BLaER1 (cell line): ENCODE measurements at regions not wholly inside any gene's neighbourhood (a gene's known extent, or its start where the extent isn't known, plus 50 kb on each side); places are given as distances from the start of the nearest gene placed in this dataset.
A peak's percentile ranks its signal among the peaks of the same experiment; 100 is the strongest.

Experiments used
- H3K27ac ChIP-seq: shearing (Covaris generic); formaldehyde crosslinking; 2 replicates; pipeline ENCODE4 v1.8.1; 2022
- H3K27me3 ChIP-seq: shearing (Covaris generic); formaldehyde crosslinking; 2 replicates; pipeline ENCODE4 v1.8.1; 2022
- H3K36me3 ChIP-seq: shearing (Covaris generic); formaldehyde crosslinking; 2 replicates; pipeline ENCODE4 v1.8.1; 2022
- H3K4me1 ChIP-seq: shearing (Covaris generic); formaldehyde crosslinking; 2 replicates; pipeline ENCODE4 v1.8.1; 2022
- H3K4me2 ChIP-seq: shearing (Covaris generic); formaldehyde crosslinking; 2 replicates; pipeline ENCODE4 v1.8.1; 2022
- H3K4me3 ChIP-seq: shearing (Covaris generic); formaldehyde crosslinking; 2 replicates; pipeline ENCODE4 v1.8.1; 2022
- H3K9ac ChIP-seq: shearing (Covaris generic); formaldehyde crosslinking; 2 replicates; pipeline ENCODE4 v1.8.1; 2022
- H3K9me3 ChIP-seq: shearing (Covaris generic); formaldehyde crosslinking; 2 replicates; pipeline ENCODE4 v1.8.1; 2022
- H4K20me1 ChIP-seq: shearing (Covaris generic); formaldehyde crosslinking; 2 replicates; pipeline ENCODE4 v1.8.1; 2022
- Cebpa-rat ChIP-seq: shearing (Covaris generic); IDR thresholded peaks from 2 replicates; pipeline ENCODE4 v1.8.1; 2022

DNA sequence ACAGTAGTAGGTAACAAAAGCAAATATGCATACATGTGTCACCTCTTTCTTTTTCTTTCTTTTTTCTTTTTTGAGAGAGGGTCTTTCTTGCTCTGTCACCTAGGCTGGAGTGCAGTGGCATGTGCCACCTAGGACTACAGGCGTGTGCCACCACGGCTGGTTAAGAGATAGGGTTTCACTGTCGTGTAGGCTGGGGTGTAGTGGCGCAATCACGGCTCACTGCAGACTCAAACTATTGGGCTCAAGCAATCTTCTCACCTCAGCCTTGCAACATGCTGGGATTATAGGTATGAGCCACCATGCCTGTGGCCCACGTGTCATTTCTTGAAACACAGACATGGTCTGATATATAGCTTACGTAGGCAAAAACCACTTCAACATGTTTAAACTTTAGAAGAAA, 397.7 kb upstream of the PMFBP1 start:
- Histone ChIP-seq H3K36me3 (no peaks in the 10 kb centered on the region), H4K20me1 (no peaks in the 10 kb centered on the region), H3K27me3 (no peaks in the 10 kb centered on the region), H3K9me3 (no peaks in the 10 kb centered on the region), H3K27ac (no peak overlapping the region), H3K4me2 (no peak overlapping the region), H3K4me3 (no peak overlapping the region), H3K4me1 (peaks cover 10% of the 10 kb centered on the region), H3K9ac (no peak overlapping the region)
- no peak for TF ChIP-seq Cebpa-rat

- H3K9me3 ChIP-seq = no peaks in the 10 kb centered on the region
- no peaks in the 10 kb centered on the region for H3K36me3 ChIP-seq
- H3K4me2 ChIP-seq = no peak overlapping the region
- H3K27ac ChIP-seq = no peak overlapping the region
- no peaks in the 10 kb centered on the region for H3K4me1 ChIP-seq
- H3K27me3 ChIP-seq = no peaks in the 10 kb centered on the region
- no peak for TF ChIP-seq Cebpa-rat
- no peak overlapping the region for H3K9ac ChIP-seq
- no peaks in the 10 kb centered on the region for H4K20me1 ChIP-seq
- H3K4me3 ChIP-seq = no peak overlapping the region
Observed at GRCh38 chr16:72568502-72568901, 396.5 kb upstream of the PMFBP1 start.

- Histone ChIP-seq H3K27ac (no peak overlapping the region), H3K9me3 (no peaks in the 10 kb centered on the region), H4K20me1 (no peaks in the 10 kb centered on the region), H3K4me2 (no peak overlapping the region), H3K4me3 (no peak overlapping the region), H3K36me3 (no peaks in the 10 kb centered on the region), H3K4me1 (peaks cover under 1% of the 10 kb centered on the region), H3K27me3 (no peaks in the 10 kb centered on the region), H3K9ac (no peak overlapping the region)
- no peak for TF ChIP-seq Cebpa-rat
Observed at GRCh38 chr16:72566174-72566573, 394.2 kb upstream of the PMFBP1 start.

DNA sequence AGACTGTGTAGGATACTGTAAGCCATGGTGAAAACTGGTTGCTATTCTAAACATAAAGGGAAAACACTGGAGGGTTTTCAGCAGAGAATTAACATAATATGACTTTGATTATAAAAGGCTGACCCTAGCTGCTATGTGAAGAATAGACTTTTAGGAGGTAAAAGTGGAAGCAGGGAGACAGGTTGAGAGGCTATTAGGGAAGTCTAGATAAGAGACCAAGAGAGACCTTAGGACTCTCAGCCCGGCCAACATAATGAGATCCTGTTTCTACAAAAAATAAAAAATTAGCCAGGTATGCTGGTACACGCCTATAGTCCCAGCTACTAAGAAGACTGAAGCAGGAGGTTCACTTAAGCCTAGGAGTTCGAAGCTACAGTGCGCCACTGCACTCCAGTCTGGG, 393.2 kb upstream of the PMFBP1 start:
- H3K36me3 ChIP-seq = no peaks in the 10 kb centered on the region
- no peak for TF ChIP-seq Cebpa-rat
- no peak overlapping the region for H3K9ac ChIP-seq
- no peaks in the 10 kb centered on the region for H3K9me3 ChIP-seq
- H4K20me1 ChIP-seq = no peaks in the 10 kb centered on the region
- peaks cover 12% of the 10 kb centered on the region for H3K4me1 ChIP-seq
- no peak overlapping the region for H3K4me2 ChIP-seq
- H3K27me3 ChIP-seq = no peaks in the 10 kb centered on the region
- H3K4me3 ChIP-seq = no peak overlapping the region
- no peak overlapping the region for H3K27ac ChIP-seq

DNA sequence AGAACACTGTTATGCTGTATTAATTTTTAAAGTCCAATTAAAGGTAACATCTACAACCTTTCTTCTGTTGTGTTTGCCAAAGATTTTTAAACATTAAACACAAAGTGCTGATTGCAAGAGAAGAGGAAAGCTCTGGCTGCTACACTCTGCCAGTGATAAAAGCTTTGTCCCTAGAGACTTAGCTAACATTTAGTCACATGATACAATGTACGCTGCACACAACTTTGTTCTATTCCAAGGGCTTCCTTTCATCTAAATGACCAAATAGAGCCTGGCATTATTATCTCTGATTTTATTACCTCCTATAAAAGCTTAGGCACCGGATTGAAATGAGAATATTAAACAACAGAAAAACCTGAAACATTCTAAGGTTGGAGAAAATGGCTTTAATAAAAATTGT, 388.7 kb upstream of the PMFBP1 start:
- Histone ChIP-seq H3K36me3 (no peaks in the 10 kb centered on the region), H3K4me3 (no peak overlapping the region), H3K27me3 (no peaks in the 10 kb centered on the region), H3K9ac (no peak overlapping the region), H3K4me1 (peaks cover 16% of the 10 kb centered on the region), H3K9me3 (no peaks in the 10 kb centered on the region), H3K4me2 (peak overlapping the region; percentile 44), H3K27ac (no peak overlapping the region), H4K20me1 (no peaks in the 10 kb centered on the region)
- TF ChIP-seq Cebpa-rat = no peak

GRCh38 chr16:72558501-72558900, 386.5 kb upstream of the PMFBP1 start:
- Histone ChIP-seq H4K20me1 (no peaks in the 10 kb centered on the region), H3K4me2 (no peak overlapping the region), H3K9me3 (no peaks in the 10 kb centered on the region), H3K27me3 (no peaks in the 10 kb centered on the region), H3K4me1 (peaks cover 16% of the 10 kb centered on the region), H3K36me3 (no peaks in the 10 kb centered on the region), H3K9ac (no peak overlapping the region), H3K27ac (no peak overlapping the region), H3K4me3 (no peak overlapping the region)
- no peak for TF ChIP-seq Cebpa-rat

DNA sequence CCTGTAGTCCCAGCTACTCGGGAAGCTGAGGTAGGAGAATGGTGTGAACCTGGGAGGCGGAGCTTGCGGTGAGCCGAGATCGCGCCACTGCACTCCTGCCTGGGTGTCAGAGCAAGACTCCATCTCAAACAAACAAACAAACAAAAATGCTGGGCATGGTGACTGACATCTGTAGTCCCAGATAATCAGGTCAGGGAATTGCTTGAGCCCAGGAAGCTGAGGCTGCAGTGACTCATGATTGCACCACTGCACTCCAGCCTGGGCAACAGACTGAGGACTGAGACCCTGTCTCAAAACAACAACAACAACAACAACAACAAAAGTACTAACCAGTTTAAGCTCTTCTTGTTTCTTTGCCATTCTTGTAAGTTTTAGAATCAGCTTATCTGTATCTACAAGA, 383.0 kb upstream of the PMFBP1 start:
- Histone ChIP-seq H3K27ac (no peak overlapping the region), H3K4me3 (no peak overlapping the region), H3K27me3 (no peaks in the 10 kb centered on the region), H3K4me2 (no peak overlapping the region), H3K36me3 (no peaks in the 10 kb centered on the region), H4K20me1 (no peaks in the 10 kb centered on the region), H3K9ac (no peak overlapping the region), H3K4me1 (peaks cover 3% of the 10 kb centered on the region; the same call in 1 of the 2 replicates), H3K9me3 (peaks cover 6% of the 10 kb centered on the region; the same call in 1 of the 2 replicates)
- no peak for TF ChIP-seq Cebpa-rat

DNA sequence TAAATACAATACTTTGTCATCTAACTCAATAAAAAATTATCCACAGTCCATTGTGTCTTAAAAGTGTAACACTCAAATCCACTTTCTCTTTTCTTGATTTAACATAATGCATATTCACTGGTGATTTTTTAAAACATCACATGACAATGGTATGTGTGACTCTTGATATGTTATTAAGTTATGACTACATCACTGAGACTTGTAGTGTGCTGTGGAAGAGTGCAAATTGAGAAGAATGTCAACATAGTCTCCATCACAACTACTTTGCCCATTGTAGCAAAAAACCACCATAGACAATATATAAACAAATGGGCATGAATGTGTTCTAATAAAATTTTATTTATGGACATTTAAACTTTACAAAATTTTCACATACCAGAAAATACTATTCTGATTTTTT, 380.7 kb upstream of the PMFBP1 start:
- Histone ChIP-seq H3K9ac (no peak overlapping the region), H3K4me2 (no peak overlapping the region), H3K27me3 (no peaks in the 10 kb centered on the region), H3K9me3 (peaks cover 9% of the 10 kb centered on the region; the same call in 1 of the 2 replicates), H4K20me1 (no peaks in the 10 kb centered on the region), H3K36me3 (no peaks in the 10 kb centered on the region), H3K27ac (no peak overlapping the region), H3K4me3 (no peak overlapping the region), H3K4me1 (no peaks in the 10 kb centered on the region)
- TF ChIP-seq Cebpa-rat = no peak

DNA sequence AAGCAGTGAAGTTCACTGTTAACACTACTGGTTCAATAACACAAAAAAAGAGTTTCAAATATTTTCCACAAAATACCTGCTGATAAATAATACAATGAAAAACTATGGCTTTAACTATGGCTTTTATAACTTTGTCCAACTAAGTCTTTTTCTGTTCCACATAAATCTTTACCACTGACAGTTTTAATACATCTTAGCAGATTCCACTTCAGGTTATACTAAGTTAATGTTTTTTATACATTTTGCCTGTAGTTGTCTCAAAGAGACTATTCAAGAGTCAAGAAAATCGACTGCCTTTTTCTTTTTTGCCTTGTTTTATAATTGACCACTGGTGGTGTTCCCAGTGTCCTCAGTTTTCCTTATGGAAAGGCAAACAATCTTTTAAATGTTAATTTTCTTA, 379.7 kb upstream of the PMFBP1 start:
- Histone ChIP-seq H4K20me1 (no peaks in the 10 kb centered on the region), H3K4me2 (no peak overlapping the region), H3K27me3 (no peaks in the 10 kb centered on the region), H3K9me3 (peaks cover 9% of the 10 kb centered on the region; the same call in 1 of the 2 replicates), H3K4me3 (no peak overlapping the region), H3K9ac (no peak overlapping the region), H3K4me1 (no peaks in the 10 kb centered on the region), H3K27ac (no peak overlapping the region), H3K36me3 (no peaks in the 10 kb centered on the region)
- TF ChIP-seq Cebpa-rat = no peak

GRCh38 chr16:72549878-72550277, 377.9 kb upstream of the PMFBP1 start:
- no peak for TF ChIP-seq Cebpa-rat

DNA sequence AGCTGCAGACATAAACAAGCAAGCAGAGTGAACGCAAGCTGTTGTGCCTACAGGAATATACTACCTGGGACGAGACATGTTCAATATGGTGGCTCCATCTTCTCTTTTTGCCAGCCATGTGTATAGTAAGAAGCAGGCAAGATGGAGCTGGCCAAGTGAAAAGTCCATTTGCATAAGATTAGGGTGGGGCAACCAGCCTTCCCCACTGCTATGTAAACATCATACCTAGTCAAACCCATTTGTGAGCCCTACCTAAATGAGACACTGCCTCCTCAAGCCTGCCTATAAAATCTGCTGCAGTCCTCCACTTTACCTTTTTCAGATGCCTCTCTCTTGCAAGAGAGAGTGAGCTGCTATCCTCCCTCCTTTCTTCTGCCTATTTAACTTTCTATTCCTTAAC, 370.1 kb upstream of the PMFBP1 start:
- H3K4me3 ChIP-seq = no peak overlapping the region
- no peak overlapping the region for H3K27ac ChIP-seq
- H3K27me3 ChIP-seq = no peaks in the 10 kb centered on the region
- 0 out of 2 replicates have a peak, but pooled peaks cover 5% of the 10 kb centered on the region for H3K4me1 ChIP-seq
- H3K36me3 ChIP-seq = no peaks in the 10 kb centered on the region
- H3K9ac ChIP-seq = no peak overlapping the region
- no peaks in the 10 kb centered on the region for H4K20me1 ChIP-seq
- TF ChIP-seq Cebpa-rat = no peak
- H3K9me3 ChIP-seq = peaks cover 17% of the 10 kb centered on the region
- no peak overlapping the region for H3K4me2 ChIP-seq

More at GRCh38 chr16:72549878-72550277, 377.9 kb upstream of the PMFBP1 start:
- peaks cover 9% of the 10 kb centered on the region; the same call in 1 of the 2 replicates for H3K9me3 ChIP-seq
- no peaks in the 10 kb centered on the region for H3K36me3 ChIP-seq
- no peaks in the 10 kb centered on the region for H3K27me3 ChIP-seq
- no peak overlapping the region for H3K9ac ChIP-seq
- no peak overlapping the region for H3K4me3 ChIP-seq
- no peaks in the 10 kb centered on the region for H4K20me1 ChIP-seq
- H3K4me1 ChIP-seq = no peaks in the 10 kb centered on the region
- H3K4me2 ChIP-seq = no peak overlapping the region
- no peak overlapping the region for H3K27ac ChIP-seq
